GM12873 (cell line): ENCODE measurements at regions not wholly inside any gene's neighbourhood (a gene's known extent, or its start where the extent isn't known, plus 50 kb on each side); places are given as distances from the start of the nearest gene placed in this dataset.

Experiments used
- TF ChIP-seq, protein P1 (sequence below): IDR thresholded peaks from 2 replicates; pipeline ENCODE4 v1.5.1; 2012; ENCODE audit warnings: low read depth, mild to moderate bottlenecking, moderate library complexity, low read length, control low read depth; ENCODE audit not compliant: insufficient read depth; ENCODE audit errors: missing control alignments

DNA sequence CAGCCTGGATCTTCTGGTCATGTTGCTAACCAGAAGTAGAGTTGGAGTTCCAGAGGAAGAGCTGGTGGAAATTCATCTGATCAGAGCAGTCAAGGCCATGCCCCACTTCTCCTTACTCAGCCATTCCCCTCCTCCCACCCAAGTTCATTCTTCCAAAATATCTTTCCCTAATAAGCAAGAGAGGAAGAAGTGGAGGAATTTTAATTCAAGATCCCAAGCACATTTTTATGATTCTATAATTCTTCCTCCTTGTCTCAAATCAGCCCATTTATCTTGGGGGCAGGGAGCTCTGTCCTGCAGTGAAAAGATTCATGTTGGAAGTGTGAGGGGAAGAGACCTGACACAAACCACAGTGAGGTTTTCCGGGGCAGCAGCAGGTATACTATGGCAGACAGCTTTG, 85.0 kb upstream of the GALNT15 start:
- TF ChIP-seq, protein P1, sequence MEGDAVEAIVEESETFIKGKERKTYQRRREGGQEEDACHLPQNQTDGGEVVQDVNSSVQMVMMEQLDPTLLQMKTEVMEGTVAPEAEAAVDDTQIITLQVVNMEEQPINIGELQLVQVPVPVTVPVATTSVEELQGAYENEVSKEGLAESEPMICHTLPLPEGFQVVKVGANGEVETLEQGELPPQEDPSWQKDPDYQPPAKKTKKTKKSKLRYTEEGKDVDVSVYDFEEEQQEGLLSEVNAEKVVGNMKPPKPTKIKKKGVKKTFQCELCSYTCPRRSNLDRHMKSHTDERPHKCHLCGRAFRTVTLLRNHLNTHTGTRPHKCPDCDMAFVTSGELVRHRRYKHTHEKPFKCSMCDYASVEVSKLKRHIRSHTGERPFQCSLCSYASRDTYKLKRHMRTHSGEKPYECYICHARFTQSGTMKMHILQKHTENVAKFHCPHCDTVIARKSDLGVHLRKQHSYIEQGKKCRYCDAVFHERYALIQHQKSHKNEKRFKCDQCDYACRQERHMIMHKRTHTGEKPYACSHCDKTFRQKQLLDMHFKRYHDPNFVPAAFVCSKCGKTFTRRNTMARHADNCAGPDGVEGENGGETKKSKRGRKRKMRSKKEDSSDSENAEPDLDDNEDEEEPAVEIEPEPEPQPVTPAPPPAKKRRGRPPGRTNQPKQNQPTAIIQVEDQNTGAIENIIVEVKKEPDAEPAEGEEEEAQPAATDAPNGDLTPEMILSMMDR: no peak

DNA sequence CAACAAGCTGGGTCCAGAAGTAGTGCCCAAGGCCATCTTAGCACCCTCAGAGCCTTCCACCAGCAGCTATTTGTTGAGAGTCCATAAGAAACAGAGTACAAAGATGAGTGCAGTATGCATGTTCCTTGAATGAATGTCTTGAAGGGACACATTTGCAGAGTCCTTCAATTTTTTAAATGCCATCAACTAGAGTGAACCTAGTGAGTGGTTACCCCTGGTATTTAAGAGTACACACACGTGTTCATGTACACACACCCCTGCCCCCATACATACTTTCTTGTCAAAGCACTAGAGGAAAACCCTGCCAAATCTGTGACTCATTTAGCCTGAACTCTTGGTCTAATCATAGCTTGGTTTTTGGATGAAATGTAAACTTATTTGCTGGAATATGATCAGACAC, 84.5 kb upstream of the GALNT15 start:
- TF ChIP-seq, protein P1: no peak

DNA sequence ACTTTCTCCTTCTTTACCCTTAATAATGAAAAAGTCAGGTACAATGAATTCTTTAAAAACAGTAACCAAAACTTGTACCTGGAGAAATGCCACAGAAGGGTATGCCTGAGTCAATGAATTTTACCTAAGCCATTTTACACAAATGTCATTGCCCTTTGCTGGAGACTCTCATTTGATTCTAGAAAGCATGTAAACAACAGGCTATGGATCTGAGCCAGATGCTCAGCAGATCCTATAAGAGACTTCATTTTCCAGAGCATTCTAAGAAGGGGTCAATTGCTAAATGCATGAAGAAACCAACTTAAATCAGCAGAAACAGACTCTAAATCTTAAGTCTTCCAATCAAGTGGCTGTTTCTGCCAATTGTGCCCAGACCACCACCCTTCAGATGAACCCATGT, 83.8 kb upstream of the GALNT15 start:
- TF ChIP-seq, protein P1: no peak

DNA sequence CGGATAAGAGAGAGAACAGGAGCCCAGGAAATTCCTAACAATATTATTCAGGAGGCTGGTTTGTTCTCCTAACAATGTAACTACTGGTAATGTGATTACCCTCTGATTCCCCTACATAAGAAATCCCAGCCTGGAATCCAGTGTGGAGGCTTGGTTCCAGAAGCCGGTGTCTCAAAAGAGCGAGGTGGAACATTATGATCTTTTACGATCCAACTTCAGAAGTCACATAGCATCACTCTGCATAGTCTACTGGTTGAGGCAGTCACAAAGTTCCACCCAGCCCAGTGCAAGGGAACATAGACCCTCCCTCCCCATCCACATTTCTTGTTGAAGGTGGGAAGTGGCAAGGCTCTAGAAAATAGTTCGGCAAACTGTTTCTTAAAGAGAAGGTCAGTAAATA, 81.6 kb upstream of the GALNT15 start:
- TF ChIP-seq, protein P1: no peak

DNA sequence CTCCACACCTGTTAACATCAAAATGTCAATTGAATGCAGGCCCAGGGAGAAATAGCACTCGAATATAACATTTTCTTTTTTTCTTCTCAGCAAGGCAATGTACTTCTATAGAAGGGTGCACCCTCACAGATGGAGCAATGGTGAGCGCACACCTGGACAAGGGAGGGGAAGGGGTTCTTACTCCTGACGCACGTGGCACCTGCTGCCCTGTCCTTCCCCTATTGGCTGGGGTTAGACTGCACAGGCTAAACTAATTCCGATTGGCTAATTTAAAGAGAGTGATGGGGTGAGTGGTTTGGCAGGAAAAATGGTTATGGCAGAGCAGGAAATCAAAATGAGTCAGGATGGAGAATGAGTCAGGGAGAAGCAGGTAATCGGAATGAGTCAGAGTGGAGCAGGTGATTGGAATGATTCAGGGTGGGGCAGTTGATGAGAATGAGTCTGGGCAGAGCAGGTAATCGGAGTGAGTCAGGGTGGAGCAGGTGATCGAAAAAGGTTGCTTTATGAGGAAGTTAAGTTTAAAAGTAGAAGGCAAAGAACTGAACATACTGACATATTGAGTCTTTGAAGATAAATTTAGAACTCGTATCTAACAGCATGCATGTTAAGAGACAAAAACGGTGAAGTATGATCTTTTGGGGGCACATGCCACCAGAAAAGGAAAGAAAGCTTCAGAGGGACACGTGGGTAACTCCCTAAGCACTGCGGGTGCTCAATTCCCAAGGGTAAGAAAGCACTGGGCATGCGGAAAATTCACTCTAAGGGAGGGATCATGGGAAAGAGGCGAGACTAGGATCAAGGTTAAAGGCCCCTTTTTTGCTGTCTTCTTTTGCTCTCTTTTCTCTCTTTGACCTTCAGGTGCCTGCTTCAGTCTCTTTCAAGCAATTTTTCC, 72.9 kb upstream of the GALNT15 start:
- TF ChIP-seq, protein P1: no peak

DNA sequence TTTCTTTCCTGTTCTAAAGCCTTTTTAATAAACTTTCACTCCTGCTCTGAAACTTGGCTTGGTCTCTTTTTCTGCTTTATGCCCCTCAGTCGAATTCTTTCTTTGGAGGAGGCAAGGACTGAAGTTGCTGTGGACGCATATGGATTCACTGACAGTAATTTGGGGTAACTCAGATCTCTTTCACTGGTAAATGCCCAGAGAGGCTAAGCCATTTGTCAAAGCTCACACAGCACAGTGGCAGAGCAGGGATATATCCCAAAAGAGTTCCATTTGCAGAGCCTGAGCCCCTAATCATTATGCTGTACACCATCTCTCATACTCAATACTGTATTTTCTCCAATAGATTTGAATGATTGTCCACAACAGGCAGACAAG, 72.3 kb upstream of the GALNT15 start:
- TF ChIP-seq, protein P1: no peak

DNA sequence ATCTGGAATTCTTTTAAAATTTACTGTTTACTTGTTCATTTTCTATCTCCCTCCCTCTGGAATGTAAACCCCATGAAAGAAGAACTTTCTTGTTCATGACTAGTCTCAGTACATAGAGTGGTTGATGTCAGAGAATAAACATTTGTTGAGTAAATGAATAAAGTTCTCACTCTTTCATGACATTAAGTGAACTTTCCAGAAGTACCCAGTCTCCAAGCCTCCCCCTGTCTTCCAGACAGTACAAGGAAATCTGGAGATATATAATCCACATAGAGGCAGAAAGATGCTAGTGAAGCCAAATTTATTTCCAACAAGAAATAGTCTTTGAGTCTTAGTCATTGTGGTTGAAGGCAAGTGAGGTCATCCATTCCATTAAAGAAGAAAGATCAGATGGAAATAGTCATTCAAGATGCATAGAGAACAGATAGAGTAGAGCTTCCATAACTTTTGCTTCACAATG, 71.5 kb upstream of the GALNT15 start:
- TF ChIP-seq, protein P1: no peak
